ENCODE measurements at regions not wholly inside any gene's neighbourhood (a gene's known extent, or its start where the extent isn't known, plus 50 kb on each side); places are given as distances from the start of the nearest gene placed in this dataset.

- no peaks in the 10 kb centered on the region for H3K27me3 ChIP-seq
These were observed 95.3 kb upstream of the TNFSF11 start for GRCh38 chr13:42478531-42479156.

GRCh38 chr13:42484386-42484785 lies 89.6 kb upstream of the TNFSF11 start:
- no peaks in the 10 kb centered on the region for H3K4me1 ChIP-seq (ENCODE audit: low read depth)
- H3K4me3 ChIP-seq: no peak overlapping the region
- H3K36me3 ChIP-seq: no peaks in the 10 kb centered on the region
- TF ChIP-seq CTCF (IDR thresholded peaks at IDR 0.05; ENCODE audit: low read depth, low read length): no peak
- no peaks in the 10 kb centered on the region for H3K27me3 ChIP-seq
- peak in 1 of 2 donors; percentile 49 for DNase-seq (ENCODE audit: low read depth in 1 of 2, low spot score in 1 of 2)
- no peaks in the 10 kb centered on the region for H3K9me3 ChIP-seq (ENCODE audit: low read depth)
- H3K27ac ChIP-seq: no peak overlapping the region

More at GRCh38 chr13:42478531-42479156, 95.3 kb upstream of the TNFSF11 start:
- Histone ChIP-seq H3K4me1 (ENCODE audit: low read depth) (no peaks in the 10 kb centered on the region), H3K27ac (no peak overlapping the region), H3K36me3 (no peaks in the 10 kb centered on the region), H3K9me3 (ENCODE audit: low read depth) (no peaks in the 10 kb centered on the region), H3K4me3 (no peak overlapping the region)
- TF ChIP-seq CTCF (IDR thresholded peaks at IDR 0.05; ENCODE audit: low read depth, low read length): peak; percentile 63
- peak; percentile 37 to 59 for DNase-seq (ENCODE audit: low read depth in 1 of 2, low spot score in 1 of 2)

- Histone ChIP-seq H3K9me3 (ENCODE audit: low read depth) (no peaks in the 10 kb centered on the region), H3K4me1 (ENCODE audit: low read depth) (no peaks in the 10 kb centered on the region), H3K27ac (no peak overlapping the region), H3K27me3 (no peaks in the 10 kb centered on the region), H3K4me3 (no peak overlapping the region), H3K36me3 (no peaks in the 10 kb centered on the region)
- DNase-seq (ENCODE audit: low read depth in 1 of 2, low spot score in 1 of 2): no peak
- TF ChIP-seq CTCF (IDR thresholded peaks at IDR 0.05; ENCODE audit: low read depth, low read length): no peak
These were observed 88.7 kb upstream of the TNFSF11 start for GRCh38 chr13:42485272-42485671.

GRCh38 chr13:42486711-42487198 lies 87.2 kb upstream of the TNFSF11 start:
- no peak overlapping the region for H3K27ac ChIP-seq
- H3K9me3 ChIP-seq (ENCODE audit: low read depth): no peaks in the 10 kb centered on the region
- DNase-seq (ENCODE audit: low read depth in 1 of 2, low spot score in 1 of 2): peak in 1 of 2 donors; percentile 82
- no peaks in the 10 kb centered on the region for H3K36me3 ChIP-seq
- TF ChIP-seq CTCF (IDR thresholded peaks at IDR 0.05; ENCODE audit: low read depth, low read length): no peak
- no peak overlapping the region for H3K4me3 ChIP-seq
- H3K4me1 ChIP-seq (ENCODE audit: low read depth): no peaks in the 10 kb centered on the region
- no peaks in the 10 kb centered on the region for H3K27me3 ChIP-seq

GRCh38 chr13:42487221-42487620 lies 86.7 kb upstream of the TNFSF11 start:
- no peak for DNase-seq (ENCODE audit: low read depth in 1 of 2, low spot score in 1 of 2)
- TF ChIP-seq CTCF (IDR thresholded peaks at IDR 0.05; ENCODE audit: low read depth, low read length): no peak
- H3K36me3 ChIP-seq: no peaks in the 10 kb centered on the region
- no peaks in the 10 kb centered on the region for H3K9me3 ChIP-seq (ENCODE audit: low read depth)
- H3K27me3 ChIP-seq: no peaks in the 10 kb centered on the region
- no peaks in the 10 kb centered on the region for H3K4me1 ChIP-seq (ENCODE audit: low read depth)
- no peak overlapping the region for H3K27ac ChIP-seq
- no peak overlapping the region for H3K4me3 ChIP-seq
